Epithelial cell of proximal tubule (primary cell): ENCODE measurements at regions not wholly inside any gene's neighbourhood (a gene's known extent, or its start where the extent isn't known, plus 50 kb on each side); places are given as distances from the start of the nearest gene placed in this dataset.

Experiments used
- DNase-seq: peaks from one replicate; pipeline ENCODE4 v3.0.0-alpha.2; 2011; ENCODE audit warnings: low read depth
- H3K4me3 ChIP-seq: 2 replicates; pipeline ENCODE4 v1.5.1; 2011; ENCODE audit warnings: low read depth, mild to moderate bottlenecking, low read length
- TF ChIP-seq, protein P1 (sequence below): conservative IDR thresholded peaks from 2 replicates; pipeline ENCODE4 v1.5.1; 2012; ENCODE audit warnings: low read depth, mild to moderate bottlenecking, low read length

GRCh38 chr10:37576154-37576553, 281.3 kb downstream of the ZNF248 start:
- TF ChIP-seq, protein P1, sequence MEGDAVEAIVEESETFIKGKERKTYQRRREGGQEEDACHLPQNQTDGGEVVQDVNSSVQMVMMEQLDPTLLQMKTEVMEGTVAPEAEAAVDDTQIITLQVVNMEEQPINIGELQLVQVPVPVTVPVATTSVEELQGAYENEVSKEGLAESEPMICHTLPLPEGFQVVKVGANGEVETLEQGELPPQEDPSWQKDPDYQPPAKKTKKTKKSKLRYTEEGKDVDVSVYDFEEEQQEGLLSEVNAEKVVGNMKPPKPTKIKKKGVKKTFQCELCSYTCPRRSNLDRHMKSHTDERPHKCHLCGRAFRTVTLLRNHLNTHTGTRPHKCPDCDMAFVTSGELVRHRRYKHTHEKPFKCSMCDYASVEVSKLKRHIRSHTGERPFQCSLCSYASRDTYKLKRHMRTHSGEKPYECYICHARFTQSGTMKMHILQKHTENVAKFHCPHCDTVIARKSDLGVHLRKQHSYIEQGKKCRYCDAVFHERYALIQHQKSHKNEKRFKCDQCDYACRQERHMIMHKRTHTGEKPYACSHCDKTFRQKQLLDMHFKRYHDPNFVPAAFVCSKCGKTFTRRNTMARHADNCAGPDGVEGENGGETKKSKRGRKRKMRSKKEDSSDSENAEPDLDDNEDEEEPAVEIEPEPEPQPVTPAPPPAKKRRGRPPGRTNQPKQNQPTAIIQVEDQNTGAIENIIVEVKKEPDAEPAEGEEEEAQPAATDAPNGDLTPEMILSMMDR = no peak
- no peak for DNase-seq
- H3K4me3 ChIP-seq = no peak overlapping the region

DNA sequence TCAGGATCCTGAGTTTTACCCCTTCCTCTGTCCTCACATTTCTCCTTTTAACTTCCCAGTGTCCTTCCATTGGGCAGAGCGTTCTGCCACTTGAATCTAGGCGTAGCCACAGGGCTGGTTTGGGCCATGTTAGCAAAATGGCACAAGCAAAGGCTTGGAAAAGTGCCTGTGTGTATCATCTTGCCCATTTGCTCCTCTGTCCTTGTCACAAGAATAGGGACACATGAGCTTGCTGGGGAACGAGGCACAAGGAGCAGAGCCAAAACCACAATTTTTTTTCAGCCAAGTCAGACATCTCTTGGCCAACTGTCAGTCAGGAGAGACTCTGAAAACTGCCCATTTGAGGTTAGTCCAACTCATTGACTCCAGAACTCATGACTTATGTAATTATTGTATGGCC, 285.2 kb downstream of the ZNF248 start:
- TF ChIP-seq, protein P1 = no peak
- no peak overlapping the region for H3K4me3 ChIP-seq
- no peak for DNase-seq

DNA sequence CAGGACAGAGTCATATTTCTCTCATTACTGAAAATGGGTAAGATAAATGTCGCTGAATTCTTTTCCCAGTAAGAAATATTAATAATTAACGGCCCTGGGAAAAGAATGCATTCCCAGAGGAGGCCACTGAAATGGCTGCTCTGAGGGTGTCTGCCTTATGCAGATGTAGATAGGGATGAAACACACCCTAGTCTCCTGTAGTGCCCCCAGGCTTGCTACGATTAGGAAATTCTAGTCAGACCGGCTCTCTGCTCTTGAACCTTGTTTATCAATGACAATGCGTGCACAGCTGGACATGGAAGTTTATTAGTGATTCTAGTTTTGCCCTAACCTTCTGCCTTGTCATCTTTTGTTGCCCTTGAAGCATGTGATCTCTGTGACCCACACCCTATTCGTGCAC, 291.1 kb downstream of the ZNF248 start:
- no peak for DNase-seq
- TF ChIP-seq, protein P1 = no peak
- H3K4me3 ChIP-seq = no peak overlapping the region

- no peak overlapping the region for H3K4me3 ChIP-seq
- TF ChIP-seq, protein P1 = no peak
- no peak for DNase-seq
Measured at GRCh38 chr10:37563715-37564108, 293.7 kb downstream of the ZNF248 start.

- TF ChIP-seq, protein P1 = no peak
- DNase-seq = no peak
- H3K4me3 ChIP-seq = no peak overlapping the region
Measured at GRCh38 chr10:37563107-37563714, 294.2 kb downstream of the ZNF248 start.

DNA sequence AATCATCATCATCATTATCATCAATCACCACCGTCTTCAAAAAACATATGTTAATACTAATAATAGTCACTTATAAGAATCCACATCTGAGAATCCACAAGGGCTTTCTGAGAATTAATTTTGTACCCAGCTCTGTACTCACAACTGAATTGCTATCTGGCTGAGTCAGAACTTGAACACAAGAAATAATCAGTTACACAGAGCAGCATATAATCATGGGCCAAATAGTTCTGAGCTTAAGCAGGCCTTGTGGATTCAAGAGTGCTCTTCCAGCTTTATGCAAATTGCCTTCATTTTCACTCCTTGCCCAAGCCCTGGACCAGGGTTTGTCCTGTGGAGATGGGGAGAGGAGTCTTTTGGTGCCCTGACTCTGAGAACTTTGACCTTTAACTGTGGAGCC, 304.5 kb downstream of the ZNF248 start:
- TF ChIP-seq, protein P1 = no peak
- no peak for DNase-seq
- H3K4me3 ChIP-seq = no peak overlapping the region

- no peak for DNase-seq
- H3K4me3 ChIP-seq = no peak overlapping the region
- TF ChIP-seq, protein P1 = no peak
Measured at GRCh38 chr10:37549054-37549453, 308.4 kb downstream of the ZNF248 start.
